HG03354 (cell line): ENCODE measurements at regions not wholly inside any gene's neighbourhood (a gene's known extent, or its start where the extent isn't known, plus 50 kb on each side); places are given as distances from the start of the nearest gene placed in this dataset.

Experiments used
- ATAC-seq: cut with Tn5 transposase; IDR thresholded peaks from one replicate; pipeline ENCODE4 v1.9.1; 2021; ENCODE audit warnings: mild to moderate bottlenecking; ENCODE audit not compliant: unreplicated experiment, poor library complexity, severe bottlenecking

DNA sequence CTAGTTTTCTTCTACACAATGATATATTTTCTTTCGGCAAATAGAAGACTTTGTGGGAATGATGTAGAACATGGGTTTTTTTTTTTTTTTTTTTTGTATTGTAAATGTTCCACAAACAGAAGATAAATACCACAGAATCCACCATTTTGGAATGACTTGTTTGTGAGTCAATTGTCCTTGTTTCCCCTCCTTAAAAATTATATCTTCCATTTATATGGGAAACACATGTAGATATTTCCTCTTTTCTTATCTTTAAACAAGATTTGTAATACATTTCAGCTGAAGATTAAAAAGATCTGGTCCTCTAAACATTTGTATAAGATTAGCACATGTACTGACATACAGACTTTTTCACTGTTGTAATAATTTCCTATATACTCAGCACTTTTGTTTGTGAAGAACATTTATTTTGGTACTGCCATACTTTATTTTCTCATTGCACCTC, 304.6 kb downstream of the SPRY1 start:
- ATAC-seq = no peak

GRCh38 chr4:123705419-123705818, 308.8 kb downstream of the SPRY1 start:
- no peak for ATAC-seq

DNA sequence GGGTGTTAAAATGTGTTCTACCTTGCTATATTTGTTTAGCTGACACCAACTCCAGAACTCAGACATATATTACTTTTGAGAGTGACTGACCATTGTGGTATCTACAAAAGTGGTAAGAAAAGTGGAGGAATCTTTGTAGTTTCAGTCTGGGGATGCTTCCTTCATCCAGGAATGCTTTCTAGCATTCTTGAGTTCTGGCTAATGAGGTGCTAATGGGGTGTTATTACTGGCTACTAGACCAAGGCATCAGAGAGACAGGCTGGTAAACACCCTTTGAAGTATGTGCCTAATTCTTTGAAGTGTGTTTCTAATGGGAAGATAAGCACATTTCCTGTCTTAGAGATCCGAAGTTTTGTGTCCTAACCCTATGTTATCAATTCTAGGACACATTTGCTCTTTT, 310.4 kb downstream of the SPRY1 start:
- ATAC-seq = no peak

DNA sequence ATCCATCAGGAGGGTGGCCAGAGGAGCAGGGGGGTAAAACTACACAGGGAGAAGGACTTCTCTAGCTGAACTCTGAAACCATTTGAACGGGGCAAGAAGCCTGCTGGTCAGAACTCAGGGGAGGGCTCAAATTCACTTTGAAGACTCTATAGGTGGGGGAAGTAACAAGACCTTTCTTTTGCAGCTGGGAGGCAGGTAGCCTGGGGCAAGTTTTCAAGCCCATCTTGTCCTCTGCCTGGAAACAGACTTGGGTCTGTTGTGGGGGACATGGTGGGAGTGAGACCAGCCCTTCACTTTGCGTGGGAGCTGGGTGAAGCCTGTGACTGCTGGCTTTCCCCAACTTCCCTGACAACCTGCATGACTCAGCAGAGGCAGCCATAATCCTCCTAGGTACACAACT, 312.3 kb downstream of the SPRY1 start:
- no peak for ATAC-seq

DNA sequence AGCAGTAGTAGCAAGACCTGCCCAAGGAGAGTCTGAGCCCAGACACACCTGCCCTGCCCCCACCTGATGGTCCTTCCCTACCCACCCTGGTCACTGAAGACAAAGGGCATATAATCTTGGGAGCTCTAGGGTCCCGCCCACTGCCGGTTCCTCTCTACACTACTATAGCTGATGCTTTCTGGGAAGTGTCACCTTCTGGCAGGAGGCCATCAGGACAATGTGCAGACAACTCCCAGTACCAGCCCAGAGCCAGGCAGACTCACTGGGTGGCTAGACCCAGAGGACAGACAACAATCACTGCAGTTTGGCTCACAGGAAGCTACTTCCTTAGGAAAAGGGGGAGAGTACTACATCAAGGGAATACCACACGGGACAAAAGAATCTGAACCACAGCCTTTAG, 312.7 kb downstream of the SPRY1 start:
- ATAC-seq = no peak

- no peak for ATAC-seq
Measured at GRCh38 chr4:123731035-123731434, 334.4 kb downstream of the SPRY1 start.

GRCh38 chr4:123737156-123737555, 340.6 kb downstream of the SPRY1 start:
- ATAC-seq = no peak

DNA sequence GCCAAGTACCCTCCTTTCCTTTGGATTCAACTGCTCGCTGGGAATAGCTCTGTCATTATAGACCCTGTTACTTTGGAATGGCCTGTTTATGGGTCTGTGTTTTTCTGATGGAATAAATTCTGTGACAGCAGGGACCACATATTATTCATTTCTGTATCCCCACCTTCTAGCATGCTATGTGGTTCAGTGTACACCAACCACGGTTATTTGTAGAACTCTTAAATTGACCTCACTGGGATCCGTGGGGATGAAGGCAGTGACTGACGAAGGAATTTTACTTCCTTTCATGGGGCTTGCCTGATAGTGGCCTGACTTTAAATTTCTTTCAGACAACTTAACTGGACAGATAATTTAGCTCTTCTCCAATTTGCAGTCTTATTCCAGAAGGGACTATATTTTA, 343.2 kb downstream of the SPRY1 start:
- ATAC-seq = no peak

DNA sequence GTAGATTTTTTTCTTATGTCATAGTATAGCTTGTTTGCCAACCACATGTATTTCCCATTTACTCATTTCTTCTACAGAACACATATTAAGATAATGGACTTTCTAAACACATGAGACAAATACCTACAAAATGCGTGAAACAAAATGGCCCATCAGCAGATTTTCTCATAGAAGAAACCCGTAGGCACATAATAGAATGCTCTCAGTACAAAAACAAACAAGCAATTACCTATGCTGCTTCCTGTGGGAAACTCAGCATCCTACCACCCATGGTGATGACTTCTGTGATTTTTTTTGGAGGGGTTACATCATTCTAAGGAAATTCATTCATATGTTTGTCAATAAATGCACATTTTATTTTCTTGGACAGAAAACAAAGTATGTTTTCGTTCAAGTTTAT, 343.6 kb downstream of the SPRY1 start:
- no peak for ATAC-seq

DNA sequence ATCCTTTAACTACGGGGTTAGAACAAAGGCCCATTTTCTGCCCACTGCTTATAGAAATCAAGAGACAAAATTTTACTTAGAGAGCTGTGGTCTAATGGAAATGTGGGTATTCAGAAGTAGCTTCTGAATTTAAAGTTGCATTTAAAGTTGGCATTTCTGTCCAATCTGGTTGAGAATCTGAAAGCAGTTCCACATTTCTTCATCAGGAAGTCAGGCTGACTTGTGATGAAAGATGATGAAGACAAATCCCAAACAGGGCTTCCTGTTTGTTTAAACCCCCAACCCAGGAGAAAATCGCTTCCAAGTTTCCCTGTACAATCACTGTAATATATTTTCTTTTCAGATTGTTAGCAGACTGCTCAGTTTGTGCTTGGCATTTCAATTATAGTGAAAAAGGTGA, 345.3 kb downstream of the SPRY1 start:
- no peak for ATAC-seq

- no peak for ATAC-seq
Measured at GRCh38 chr4:123743848-123744247, 347.3 kb downstream of the SPRY1 start.

GRCh38 chr4:123744664-123745290, 348.2 kb downstream of the SPRY1 start:
- no peak for ATAC-seq

GRCh38 chr4:123747016-123747415, 350.4 kb downstream of the SPRY1 start:
- no peak for ATAC-seq

- no peak for ATAC-seq
Measured at GRCh38 chr4:123748806-123749205, 352.2 kb downstream of the SPRY1 start.

GRCh38 chr4:123749383-123749782, 352.8 kb downstream of the SPRY1 start:
- no peak for ATAC-seq

- no peak for ATAC-seq
Measured at GRCh38 chr4:123750044-123750443, 353.4 kb downstream of the SPRY1 start.

GRCh38 chr4:123755655-123756054, 359.1 kb downstream of the SPRY1 start:
- ATAC-seq = no peak

DNA sequence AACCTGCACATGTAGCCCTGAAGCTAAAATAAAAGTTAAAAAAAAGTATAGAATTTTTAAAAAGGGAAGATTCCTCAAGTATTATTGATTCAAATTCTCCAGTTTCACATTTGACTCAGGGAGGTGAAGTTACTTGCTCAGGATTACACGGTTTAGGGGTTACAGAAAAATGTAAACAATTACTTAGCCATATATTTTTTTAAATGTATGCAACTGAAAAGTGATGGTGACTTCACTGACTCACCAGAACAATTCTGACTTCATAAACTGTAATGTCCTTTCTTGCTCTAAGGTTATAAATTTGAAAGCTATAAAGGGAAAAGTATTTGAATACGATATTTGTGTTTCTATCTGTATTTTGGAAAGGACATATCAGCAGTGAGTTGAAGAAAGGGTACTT, 371.2 kb downstream of the SPRY1 start:
- ATAC-seq = no peak

DNA sequence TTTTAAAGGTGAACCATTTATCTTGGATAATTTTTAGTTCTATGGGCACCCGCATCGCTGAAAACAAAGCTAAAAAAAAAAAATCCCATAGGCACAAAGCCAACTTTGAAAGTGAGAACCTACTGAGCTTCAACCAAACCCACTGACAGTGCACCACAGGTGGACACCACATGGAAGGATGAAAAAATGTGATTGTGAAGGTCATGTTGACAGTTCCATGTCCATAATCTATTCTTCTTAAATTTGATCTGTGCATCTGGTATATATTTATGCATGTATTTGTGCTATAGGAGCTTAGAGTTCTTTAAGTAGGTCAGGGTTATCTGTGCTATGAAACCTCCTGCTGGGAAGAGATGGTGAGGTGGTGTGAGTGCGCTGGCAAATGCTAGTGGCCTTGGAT, 374.3 kb downstream of the SPRY1 start:
- ATAC-seq = no peak

- ATAC-seq = peak; percentile 98
Measured at GRCh38 chr4:123776267-123776666, 379.7 kb downstream of the SPRY1 start.

GRCh38 chr4:123777373-123777772, 380.8 kb downstream of the SPRY1 start:
- ATAC-seq = no peak

GRCh38 chr4:123783151-123783790, 386.7 kb downstream of the SPRY1 start:
- ATAC-seq = no peak
